SKM-1 treated with dmso at 0.1 percent for 144 hours (cell line): ENCODE measurements at regions not wholly inside any gene's neighbourhood (a gene's known extent, or its start where the extent isn't known, plus 50 kb on each side); places are given as distances from the start of the nearest gene placed in this dataset.

ENCODE experiments used
- DNase-seq: peaks from one replicate; lab custom pipeline; 2025; ENCODE audit not compliant: unreplicated experiment; lab: John Stamatoyannopoulos, UW

DNA sequence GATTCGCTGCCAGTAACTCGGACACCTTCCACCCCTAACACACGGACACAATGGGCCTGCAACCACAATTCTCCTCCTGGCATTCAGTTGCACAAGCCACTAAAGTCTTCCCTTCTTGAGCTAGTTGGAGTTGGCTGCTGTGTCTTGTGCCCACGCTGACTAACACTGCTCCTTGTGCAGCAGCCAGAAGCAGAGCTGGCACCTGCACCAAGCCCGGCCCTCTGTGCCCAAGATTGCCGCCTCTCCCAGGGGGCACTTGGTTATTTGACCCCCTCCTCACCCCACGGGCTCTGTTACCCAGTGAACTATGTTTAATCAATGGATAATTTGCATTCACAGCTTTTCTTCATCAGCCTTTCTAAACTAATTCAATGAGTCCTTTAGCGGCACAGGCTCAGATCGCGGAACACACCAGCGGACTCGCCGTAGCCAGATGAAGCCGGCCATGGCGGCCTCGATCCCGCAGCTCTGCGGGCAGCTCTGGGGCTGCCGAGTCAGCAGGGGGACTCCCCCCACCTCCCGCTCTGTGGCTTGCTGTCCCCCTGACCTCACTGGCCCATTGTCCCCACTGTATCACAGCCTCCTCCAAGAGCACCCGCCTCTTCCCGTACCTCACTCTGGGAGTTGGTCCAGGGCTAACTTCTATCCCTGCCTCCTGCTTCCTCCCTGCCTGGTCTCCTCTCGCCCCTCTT is 94.8 kb upstream of the AFDN start:
- no peak for DNase-seq

DNA sequence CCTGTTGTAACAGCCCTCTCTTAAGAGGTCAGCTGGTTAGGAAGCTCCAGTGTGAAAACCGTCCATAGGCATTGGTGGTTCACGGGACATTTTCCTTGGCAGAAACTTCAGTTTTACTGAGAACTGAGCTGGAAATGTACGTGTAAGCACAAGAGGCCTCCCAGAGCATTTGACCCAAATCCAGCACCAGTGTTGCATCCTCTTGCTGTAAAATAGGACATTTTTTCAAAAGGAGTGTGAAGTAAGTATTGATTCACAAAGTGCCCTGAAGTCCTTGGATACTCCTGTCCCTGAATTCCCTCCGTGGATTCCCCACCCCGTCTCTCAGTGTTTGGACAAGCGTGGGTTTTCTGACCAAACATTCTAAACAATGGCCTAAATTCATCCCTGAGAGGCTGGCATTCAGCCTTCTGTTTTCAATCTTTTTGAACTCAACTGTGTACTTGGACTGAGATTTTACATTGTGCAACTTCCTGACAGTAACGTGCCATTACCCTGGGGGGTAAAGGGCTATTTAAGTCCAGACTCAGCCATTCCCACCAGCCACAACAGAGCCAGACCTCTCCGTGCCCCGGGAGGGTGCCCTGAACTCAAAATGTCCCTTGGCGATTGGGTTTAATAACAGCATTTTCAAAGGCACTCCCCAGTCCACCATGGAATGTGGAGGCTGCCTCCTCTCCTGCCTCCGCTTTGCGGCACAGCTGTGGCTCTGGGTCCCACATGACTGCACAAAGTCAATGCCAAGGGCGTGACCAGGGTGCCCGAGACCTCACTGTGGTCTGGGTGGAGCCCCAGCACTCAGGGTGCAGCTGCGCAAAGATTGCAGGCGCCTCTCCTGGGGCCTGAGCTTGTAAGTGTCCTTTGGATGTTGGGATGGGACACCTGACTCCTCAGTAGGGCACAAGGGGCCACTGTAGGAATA is 92.7 kb upstream of the AFDN start:
- DNase-seq, result no peak

- DNase-seq, result no peak
These were observed 92.0 kb upstream of the AFDN start for GRCh38 chr6:167734662-167735083.

DNA sequence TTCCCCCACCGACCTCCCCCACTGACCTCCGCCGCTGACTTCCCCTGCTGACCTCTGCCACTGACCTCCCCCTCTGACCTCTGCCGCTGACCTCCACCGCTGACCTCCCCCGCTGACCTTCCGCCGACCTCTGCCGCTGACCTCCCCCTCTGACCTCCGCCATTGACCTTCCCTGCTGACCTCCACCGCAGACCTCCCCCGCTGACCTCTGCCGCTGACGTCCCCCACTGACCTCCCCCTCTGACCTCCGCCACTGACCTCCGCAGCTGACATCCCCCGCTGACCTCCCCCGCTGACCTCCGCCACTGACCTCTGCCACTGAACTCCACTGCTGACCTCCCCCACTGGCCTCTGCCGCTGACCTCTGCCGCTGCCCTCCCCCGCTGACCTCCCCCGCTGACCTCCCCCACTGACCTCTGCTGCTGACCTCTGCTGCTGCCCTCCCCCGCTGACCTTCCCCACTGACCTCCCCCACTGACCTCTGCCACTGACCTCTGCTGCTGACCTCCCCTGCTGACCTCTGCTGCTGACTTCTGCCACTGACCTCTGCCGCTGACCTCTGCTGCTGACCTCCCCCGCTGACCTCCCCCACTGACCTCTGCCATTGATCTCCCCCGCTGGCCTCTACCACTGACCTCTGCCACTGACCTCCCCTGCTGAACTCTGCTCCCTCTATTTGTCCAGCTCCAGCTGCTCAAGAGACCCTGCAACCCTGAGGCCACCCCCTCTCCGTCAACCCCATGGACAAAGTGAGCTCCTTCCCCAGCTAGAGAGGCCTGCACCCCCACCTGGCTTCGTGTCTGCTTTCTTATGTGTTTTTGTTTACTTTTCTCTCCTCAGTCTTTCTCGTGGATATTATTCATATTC is 91.4 kb upstream of the AFDN start:
- no peak for DNase-seq

GRCh38 chr6:167735951-167736288 is 90.8 kb upstream of the AFDN start:
- DNase-seq, result no peak

DNA sequence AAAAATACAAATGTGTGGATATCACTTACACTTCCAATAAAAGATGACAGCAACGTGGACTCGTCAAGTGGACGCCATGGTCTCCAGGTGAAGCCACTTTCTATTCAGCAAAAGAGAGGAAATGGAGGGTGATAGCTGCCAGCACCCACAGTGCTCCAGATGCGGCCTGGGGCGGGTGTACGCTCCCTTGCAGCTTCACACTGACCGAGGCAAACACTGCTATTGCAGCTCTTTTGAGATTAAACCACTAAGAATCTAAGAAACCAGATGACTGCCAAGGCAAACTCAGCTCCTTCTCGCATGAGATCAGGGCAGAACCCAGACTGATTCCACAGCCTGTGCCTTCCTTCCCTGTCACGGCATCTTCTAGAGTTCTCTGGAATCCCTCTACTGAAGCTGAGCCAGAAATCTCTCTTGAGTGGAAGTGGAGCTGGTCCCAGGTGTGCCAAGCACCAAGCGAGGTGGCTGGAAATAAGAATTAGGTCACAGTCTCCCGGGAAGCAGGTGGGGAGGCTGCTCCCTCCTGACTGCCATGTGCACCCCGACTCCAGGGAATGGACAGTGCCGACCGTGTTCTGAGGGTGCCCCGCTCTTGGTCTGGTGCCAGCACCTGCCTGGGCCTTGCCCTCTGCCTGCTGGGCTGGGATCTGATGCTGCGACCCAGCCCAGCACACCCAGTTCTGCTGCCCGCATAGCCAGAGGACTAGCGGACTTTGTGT is 90.1 kb upstream of the AFDN start:
- DNase-seq, result no peak

DNA sequence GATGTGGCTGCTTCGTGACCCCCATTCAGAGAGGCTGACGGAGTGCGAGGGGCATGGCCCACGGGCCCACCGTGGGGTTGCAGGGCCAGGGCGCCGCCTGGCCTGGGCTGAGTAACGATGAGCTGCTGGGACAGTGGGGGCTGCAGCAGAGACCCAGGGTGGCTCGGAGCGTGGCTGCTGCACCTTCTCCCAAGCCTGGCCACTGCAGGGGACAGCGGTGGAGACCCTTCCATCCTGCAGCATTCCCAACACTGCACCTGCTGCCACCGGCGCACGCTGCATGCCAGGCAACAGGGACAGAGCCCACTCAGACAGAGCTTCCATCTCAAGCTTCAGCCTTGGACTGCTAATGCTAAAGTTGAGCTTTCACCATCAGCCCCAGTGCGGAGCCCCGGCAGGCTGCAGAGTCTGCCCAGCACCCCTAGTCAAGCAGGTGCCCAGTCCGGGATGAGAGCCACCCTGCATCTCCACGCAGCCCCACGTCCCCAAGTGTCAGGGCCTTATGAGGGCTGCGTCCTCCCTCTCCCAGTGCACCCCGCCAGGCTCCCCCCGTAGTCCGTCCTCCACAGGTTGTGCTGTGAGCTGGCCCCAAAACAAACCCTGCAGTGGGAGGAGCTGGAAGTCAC is 89.4 kb upstream of the AFDN start:
- no peak for DNase-seq

GRCh38 chr6:167738386-167738785 is 88.3 kb upstream of the AFDN start:
- no peak for DNase-seq

DNA sequence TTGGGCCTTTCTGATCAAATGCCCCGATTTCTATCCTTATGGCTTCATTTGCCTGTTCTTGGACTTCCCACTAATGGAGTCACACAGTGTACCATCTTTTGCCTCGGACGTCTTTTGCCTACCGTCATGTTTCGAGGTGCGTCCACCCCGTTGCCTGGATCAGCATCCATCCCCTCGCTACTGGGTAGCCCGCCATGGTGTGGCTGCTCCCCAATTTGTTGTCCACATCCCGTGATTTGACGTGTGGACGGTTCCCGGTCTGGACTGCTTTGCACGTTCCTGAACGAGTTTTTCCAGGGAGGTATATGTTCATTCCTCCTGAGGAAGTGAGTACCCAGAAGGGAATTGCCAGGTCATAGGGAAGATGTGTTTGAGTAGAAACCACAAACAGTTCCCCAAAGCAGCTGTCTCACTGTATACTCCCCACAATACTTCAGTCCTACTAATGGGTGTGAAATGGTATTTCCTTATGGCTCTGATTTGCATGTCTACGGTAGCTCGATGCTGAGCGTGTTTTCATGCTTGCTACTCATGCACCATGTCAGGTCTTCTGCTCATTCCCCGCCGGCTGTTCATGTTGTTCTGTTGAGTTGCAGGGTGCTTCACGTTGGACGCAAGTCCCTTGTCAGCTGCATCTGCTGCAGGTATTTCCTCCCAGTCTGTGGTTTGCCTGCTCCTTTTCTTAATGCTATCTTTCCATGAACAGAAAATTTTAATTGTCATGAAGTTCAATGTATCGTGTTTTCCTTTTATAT is 86.8 kb upstream of the AFDN start:
- no peak for DNase-seq

DNA sequence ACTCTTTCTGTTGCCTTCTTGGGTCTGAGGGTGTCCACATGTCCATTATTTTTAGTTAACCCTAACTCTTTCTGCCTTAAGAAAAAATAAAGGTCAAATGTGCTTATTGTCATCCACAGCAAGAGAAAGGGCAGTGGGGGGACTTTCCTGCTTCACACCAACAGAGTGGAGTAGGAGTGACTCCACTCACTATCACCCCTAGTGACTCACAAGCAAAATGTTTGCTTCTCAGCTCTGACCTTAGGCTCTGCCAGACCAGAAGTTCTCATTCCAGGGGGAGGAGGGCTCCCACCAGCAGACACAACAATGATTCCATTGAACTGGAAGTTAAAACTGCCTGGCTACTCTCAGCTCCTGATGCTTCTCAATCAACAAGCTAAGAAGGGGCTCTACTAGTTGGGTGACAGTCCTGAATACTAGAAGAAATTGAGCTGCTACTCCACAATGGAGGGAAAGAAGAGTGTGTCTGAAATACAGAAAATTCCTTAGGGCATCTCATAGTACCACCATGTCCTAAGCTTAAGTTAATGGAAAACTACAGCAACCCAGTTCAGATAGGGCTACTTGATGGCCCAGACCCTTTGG is 83.9 kb upstream of the AFDN start:
- DNase-seq, result no peak

DNA sequence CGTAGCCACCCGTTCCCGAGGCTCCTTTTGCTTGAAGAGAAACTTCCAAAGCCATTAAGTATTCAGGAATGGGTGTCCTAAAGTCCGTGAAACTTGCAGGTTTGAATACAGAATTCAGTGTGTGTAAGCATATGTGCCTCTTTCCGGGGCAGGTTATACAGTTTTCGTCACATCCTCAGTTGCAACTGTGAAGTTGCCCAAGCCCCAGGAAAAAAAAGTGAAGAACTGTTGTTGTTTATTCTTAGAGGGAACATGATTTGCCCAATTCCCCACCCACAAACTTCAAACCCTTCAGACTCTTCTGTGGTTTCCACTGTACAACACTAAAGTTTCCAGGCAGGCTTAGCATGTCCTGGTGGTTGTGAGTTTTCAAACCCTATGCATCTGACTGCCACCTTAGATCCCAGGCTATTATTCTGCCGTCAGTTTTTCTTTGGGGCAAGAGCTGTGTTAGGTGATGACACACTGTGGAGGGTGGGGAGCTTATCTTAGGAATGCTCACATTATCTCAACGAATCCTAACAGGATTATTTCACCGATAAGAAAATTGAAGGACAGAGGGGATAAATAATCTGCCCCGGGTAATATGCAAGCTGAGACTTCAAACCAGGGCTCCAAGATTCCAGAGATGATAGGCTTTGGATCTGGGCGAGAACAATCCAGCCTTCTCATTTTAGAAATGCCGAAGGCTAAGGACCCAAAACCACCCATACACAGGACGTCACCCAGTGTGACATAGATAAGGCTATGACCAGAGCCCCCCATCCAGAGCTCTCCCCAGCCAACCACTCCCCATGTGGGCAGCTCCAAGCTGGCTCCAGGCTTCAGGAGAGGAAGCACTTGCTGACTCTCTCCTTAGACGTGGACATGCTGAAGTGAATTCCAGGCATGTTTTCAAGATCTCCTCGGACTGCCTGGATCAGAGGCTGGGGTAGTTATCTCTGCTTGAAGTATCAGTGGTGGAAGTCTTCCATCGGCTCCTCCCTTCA is 81.7 kb upstream of the AFDN start:
- DNase-seq, result no peak

DNA sequence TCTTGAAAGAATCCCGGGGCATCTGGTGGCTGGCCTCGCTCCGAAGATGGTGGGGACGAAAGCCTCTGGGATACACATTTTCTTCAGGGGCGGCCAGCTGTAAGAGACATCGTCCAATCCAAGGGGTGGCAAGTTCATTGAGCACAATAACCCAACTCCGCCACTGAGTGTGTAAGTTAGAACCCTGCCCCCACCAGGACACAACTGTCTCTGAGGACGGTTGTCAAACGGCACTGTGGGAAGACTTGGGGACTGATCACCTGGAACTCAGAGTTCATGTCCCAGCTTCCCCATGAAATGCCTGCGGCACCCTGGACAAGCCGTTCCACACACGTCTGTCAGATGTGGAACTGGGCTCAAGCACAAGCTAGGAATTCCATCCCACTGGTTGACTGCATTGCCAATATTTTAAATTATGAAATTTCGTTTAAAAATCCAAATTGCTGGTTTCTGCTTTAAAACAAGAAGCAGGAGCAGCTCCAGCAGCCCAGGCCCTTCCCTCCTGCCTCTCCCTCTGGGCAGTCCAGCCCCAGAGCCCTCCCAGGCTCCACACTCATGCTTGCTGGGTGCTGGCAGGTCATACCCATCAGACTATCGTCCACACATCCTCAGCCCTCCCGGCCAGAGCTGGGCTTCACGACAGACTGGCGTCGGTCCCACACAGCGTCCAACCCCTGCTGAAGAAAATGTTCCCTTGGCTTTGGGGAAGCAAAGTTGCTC is 80.9 kb upstream of the AFDN start:
- no peak for DNase-seq

- DNase-seq, result no peak
These were observed 80.3 kb upstream of the AFDN start for GRCh38 chr6:167746390-167746907.

GRCh38 chr6:167746975-167747374 is 79.7 kb upstream of the AFDN start:
- no peak for DNase-seq

DNA sequence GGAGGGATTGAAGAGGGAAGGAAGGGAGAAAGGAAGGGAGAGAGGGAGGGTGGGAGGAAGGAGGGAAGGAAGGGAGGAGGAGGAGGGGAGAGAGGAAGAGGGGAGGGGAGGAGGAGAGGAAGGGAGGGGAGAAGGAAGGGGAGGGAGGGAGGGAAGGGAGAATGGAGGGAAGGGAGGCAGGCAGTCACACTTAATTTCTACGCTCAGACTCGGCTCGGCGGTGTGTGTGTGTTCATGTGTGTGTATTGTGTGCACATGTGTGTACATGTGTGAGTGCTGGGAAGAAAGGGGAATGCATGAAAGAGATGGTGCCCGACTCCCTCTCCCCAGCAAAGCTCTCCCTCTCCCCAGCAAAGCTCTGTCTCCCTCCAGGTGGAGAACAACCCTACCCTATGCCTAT is 79.1 kb upstream of the AFDN start:
- no peak for DNase-seq

DNA sequence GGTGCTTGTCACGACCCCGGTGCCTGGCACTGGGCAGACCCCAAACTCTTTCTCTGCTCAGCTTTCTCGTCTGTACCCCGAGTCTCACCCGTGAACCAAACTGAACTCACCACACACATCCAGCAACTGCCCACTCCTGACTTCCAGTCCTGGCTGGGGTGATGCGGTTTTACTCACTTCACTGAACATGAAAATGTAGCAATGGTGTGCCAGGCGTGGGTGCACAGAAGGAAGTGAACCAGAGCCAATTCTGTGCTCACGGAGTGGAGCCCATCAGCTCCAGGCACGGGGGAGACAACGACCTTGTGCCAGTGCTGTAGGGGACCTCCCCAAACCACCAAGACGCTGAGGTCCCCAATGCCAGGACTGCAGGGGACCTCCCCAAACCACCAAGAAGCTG is 78.7 kb upstream of the AFDN start:
- DNase-seq, result no peak
